AG09309 (cell line): ENCODE measurements at regions not wholly inside any gene's neighbourhood (a gene's known extent, or its start where the extent isn't known, plus 50 kb on each side); places are given as distances from the start of the nearest gene placed in this dataset.
"Not testable (repeated sequence)": the region's sequence is repeated elsewhere in the genome, so short reads cannot be mapped to it uniquely, and the experiment has no call there.

Experiments
- DNase-seq: peaks from one replicate; pipeline ENCODE4 v3.0.0-alpha.2; 2010; ENCODE audit warnings: low read depth
- H3K4me3 ChIP-seq: 2 replicates; pipeline ENCODE4 v1.5.1; 2011; ENCODE audit warnings: mild to moderate bottlenecking, low read depth, low read length, moderate library complexity; ENCODE audit not compliant: control insufficient read depth
- CTCF ChIP-seq: IDR thresholded peaks from 2 replicates; pipeline ENCODE4 v1.5.1; 2011; ENCODE audit warnings: mild to moderate bottlenecking, low read depth, low read length, inconsistent platforms; ENCODE audit not compliant: insufficient read depth, control insufficient read depth; ENCODE audit errors: missing control alignments

GRCh38 chrX:139015627-139016026 is 304.1 kb upstream of the FGF13 start:
- no peak for DNase-seq
- no peak for TF ChIP-seq CTCF
- H3K4me3 ChIP-seq: no peak overlapping the region

DNA sequence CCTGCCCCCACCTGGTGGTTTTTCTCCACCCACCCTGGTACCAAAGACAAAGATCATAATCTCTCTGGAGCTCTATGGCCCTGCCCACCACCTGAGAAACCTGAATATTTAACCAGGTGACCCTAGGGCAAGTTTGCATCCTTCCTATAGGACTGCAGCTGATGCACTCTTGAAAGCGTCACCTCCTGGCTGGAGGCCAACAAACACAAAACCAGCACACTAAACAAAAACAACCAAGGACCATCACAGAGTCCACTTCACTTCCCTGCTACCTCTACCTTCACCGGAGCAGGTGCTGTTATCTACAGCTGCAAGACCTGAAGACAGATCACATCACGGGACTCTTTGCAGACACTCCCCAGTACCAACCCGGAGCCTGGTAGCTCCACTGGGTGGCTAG is 296.7 kb upstream of the FGF13 start:
- DNase-seq: no peak
- H3K4me3 ChIP-seq: no peak overlapping the region
- TF ChIP-seq CTCF: no peak

- not testable (repeated sequence) for H3K4me3 ChIP-seq
Measured at GRCh38 chrX:139003856-139004527, 292.5 kb upstream of the FGF13 start.

GRCh38 chrX:139002319-139002718 is 290.8 kb upstream of the FGF13 start:
- no peak for TF ChIP-seq CTCF
- DNase-seq: no peak
- no peak overlapping the region for H3K4me3 ChIP-seq

More at GRCh38 chrX:139003856-139004527, 292.5 kb upstream of the FGF13 start:
- not testable (repeated sequence) for DNase-seq

- DNase-seq: no peak
- no peak for TF ChIP-seq CTCF
- no peak overlapping the region for H3K4me3 ChIP-seq
Measured at GRCh38 chrX:138996268-138996667, 284.8 kb upstream of the FGF13 start.

DNA sequence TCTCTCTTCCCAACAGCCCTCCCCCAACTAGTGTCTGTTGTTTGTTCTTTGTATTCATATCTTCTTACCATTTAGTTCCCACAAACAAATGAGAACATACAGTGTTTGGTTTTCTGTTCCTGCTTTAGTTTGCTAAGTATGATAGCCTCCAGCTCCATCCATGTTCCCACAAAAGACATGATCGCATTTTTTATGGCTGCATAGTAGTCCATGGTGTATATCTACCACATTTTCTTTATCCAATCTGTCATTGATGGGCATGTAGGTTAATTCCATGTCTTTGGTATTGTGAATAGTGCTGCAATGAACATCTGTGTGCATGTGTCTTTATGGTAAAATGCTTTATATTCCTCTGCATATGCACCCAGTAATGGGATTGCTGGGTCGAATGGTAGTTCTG is 283.9 kb upstream of the FGF13 start:
- TF ChIP-seq CTCF: no peak
- no peak for DNase-seq
- no peak overlapping the region for H3K4me3 ChIP-seq

DNA sequence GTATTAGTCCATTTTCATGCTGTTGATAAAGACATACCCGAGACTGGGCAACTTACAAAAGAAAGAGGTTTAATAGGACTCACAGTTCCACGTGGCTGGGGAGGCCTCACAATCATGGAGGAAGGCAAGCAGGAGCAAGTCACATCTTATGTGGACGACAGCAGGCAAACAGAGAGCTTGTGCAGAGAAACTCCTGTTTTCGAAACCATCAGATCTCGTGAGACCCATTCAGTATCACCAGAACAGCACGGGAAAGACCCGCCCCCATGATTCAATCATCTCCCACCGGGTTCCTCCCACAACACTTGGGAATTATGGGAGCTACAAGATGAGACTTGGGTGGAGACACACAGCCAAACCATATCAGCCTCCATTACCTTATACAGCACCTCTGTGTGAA is 278.9 kb upstream of the FGF13 start:
- H3K4me3 ChIP-seq, DNase-seq: not testable (repeated sequence)

GRCh38 chrX:138986866-138987265 is 275.3 kb upstream of the FGF13 start:
- TF ChIP-seq CTCF: no peak
- DNase-seq: no peak
- no peak overlapping the region for H3K4me3 ChIP-seq
